ENCODE measurements at regions not wholly inside any gene's neighbourhood (a gene's known extent, or its start where the extent isn't known, plus 50 kb on each side); places are given as distances from the start of the nearest gene placed in this dataset.

DNA sequence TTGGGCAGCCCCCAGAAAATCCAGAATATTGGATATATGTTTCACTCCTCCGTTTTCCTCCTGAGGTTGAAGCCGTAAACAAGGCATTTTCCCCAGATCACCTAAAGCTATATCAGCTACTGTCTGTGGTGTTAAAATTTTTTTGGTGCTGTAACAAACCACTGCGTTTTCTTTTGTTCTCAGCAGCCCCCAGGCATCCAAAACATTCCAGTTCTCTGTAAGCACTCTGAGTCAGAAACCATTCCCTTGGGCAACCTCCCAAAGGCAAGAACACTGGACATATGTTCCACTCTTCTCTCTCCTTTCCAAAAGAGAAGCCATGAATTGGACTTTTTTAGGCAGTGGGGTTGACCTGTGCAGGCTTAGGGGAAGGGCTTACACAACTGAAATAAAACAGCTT is 310.9 kb downstream of the MID1IP1 start:
- TF ChIP-seq, protein P1, sequence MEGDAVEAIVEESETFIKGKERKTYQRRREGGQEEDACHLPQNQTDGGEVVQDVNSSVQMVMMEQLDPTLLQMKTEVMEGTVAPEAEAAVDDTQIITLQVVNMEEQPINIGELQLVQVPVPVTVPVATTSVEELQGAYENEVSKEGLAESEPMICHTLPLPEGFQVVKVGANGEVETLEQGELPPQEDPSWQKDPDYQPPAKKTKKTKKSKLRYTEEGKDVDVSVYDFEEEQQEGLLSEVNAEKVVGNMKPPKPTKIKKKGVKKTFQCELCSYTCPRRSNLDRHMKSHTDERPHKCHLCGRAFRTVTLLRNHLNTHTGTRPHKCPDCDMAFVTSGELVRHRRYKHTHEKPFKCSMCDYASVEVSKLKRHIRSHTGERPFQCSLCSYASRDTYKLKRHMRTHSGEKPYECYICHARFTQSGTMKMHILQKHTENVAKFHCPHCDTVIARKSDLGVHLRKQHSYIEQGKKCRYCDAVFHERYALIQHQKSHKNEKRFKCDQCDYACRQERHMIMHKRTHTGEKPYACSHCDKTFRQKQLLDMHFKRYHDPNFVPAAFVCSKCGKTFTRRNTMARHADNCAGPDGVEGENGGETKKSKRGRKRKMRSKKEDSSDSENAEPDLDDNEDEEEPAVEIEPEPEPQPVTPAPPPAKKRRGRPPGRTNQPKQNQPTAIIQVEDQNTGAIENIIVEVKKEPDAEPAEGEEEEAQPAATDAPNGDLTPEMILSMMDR (IDR thresholded peaks at IDR 0.05) = no peak
- TF ChIP-seq POLR2A (IDR thresholded peaks at IDR 0.05) = no peak

Data from ovary (tissue), 3 donors.